Aorta (tissue), 5 donors: ENCODE measurements at regions not wholly inside any gene's neighbourhood (a gene's known extent, or its start where the extent isn't known, plus 50 kb on each side); places are given as distances from the start of the nearest gene placed in this dataset.

Experiments
- ATAC-seq: fragments of 200-7000 bp; cut with Tn5 transposase; one replicate; pipeline ENCODE4 v1.9.1; 2022; ENCODE audit warnings: moderate library complexity; ENCODE audit not compliant: low FRiP score
- DNase-seq, 2 donors: peaks; one replicate each; pipeline ENCODE4 v3.0.0-alpha.2; 2020
- H3K27ac ChIP-seq, 2 donors: one replicate each; pipeline ENCODE4 v1.5.1; 2013; ENCODE audit warnings: low read length in 2 of 2, mild to moderate bottlenecking in 2 of 2, moderate library complexity in 2 of 2, control low read depth in 1 of 2, inconsistent platforms in 1 of 2, low read depth in 1 of 2
- H3K27me3 ChIP-seq, 2 donors: one replicate each; pipeline ENCODE4 v1.6.1; 2013; ENCODE audit warnings: control low read depth in 1 of 2, low read length in 1 of 2, mild to moderate bottlenecking in 1 of 2, moderate library complexity in 1 of 2; ENCODE audit not compliant: insufficient read depth in 2 of 2, control insufficient read depth in 1 of 2
- H3K36me3 ChIP-seq, 2 donors: one replicate each; pipeline ENCODE4 v1.6.1; 2013; ENCODE audit warnings: control low read depth in 1 of 2, low read length in 1 of 2, mild to moderate bottlenecking in 1 of 2; ENCODE audit not compliant: insufficient read depth in 2 of 2, control insufficient read depth in 1 of 2
- H3K4me1 ChIP-seq, 2 donors: one replicate each; pipeline ENCODE4 v1.6.1; 2013; ENCODE audit warnings: low read length in 2 of 2, control low read depth in 1 of 2, mild to moderate bottlenecking in 1 of 2, moderate library complexity in 1 of 2; ENCODE audit not compliant: insufficient read depth in 2 of 2, control insufficient read depth in 1 of 2
- H3K4me3 ChIP-seq, 2 donors: one replicate each; pipeline ENCODE4 v1.5.1; 2013; ENCODE audit warnings: low read length in 2 of 2, control low read depth in 1 of 2, mild to moderate bottlenecking in 1 of 2
- H3K9me3 ChIP-seq: one replicate; pipeline ENCODE4 v1.6.1; 2013; ENCODE audit warnings: mild to moderate bottlenecking, low read length; ENCODE audit not compliant: control insufficient read depth
- WGBS, 2 donors: extraction: QIAGEN DNeasy Blood & Tissue Kit; methylation state at CpG; one replicate each; pipeline ENCODE4 v1.1.7; 2013; 5-methylcytosine and 5-hydroxymethylcytosine counted together
- intact Hi-C, 2 donors: fragments of 100-400 bp; cut with DNase I; formaldehyde crosslinking; loops; one replicate each; pipeline versions ENCODE4 v1.14.2 to v1.15.0; 2022
- donor health status: healthy with polysubstance abuse.
- donor health status: Bipolar disorder and iron deficiency.
- donor health status: DM: no; HTN: no; CAD: no.
- donor health status: DM: no; HTN: no; CAD: no.
- donor health status: DM: yes; HTN: yes; CAD: no.

DNA sequence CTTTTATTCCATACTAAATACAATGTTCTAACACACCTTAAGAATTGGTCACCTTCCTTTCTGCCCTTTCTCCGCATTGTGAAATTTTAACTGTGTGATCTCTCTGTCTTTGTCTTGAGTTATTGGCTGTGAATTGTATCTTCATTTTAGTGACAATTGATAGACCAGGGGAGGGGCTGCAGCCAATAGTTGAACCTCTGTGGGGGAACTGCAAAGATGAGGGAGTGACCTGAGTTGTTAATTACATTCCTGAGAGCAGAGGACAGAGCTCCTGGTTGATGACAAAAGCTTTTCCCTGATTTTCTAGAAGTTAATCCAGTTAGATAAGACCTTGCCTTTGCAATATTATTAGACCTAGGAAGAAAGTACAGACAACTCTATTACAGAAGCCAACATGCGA is 1535.7 kb downstream of the BRINP3 start:
- Histone ChIP-seq H3K4me1 (no peaks in the 10 kb centered on the region), H3K9me3 (no peaks in the 10 kb centered on the region), H3K27me3 (no peaks in the 10 kb centered on the region), H3K27ac (no peak overlapping the region), H3K36me3 (no peaks in the 10 kb centered on the region), H3K4me3 (no peak overlapping the region)
- intact Hi-C loops: no loop called here
- 72 to 76% methylated on average over 2 of the region's 2 CpGs for WGBS, 2 donors
- ATAC-seq (no peak), DNase-seq (no peak)

DNA sequence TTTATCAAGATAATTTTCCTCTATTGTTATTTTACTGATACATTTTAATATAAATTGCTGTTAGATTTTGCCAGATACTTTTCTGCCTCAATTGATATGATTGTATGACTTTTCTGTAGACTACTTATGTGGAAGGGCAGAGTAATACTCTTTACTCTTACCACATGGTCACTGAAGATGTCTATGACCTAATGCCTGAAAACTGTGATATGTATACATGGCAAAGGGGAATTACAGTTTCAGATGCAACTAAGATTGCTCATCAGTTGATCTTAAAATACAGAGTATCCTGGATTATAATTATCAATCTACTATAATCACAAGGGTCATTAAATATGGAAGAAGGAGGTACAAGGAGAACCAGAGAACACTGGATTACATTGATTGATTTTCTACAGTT is 1528.0 kb downstream of the BRINP3 start:
- Histone ChIP-seq H3K9me3 (peaks cover 2% of the 10 kb centered on the region), H3K4me3 (no peak overlapping the region), H3K36me3 (no peaks in the 10 kb centered on the region), H3K4me1 (no peaks in the 10 kb centered on the region), H3K27ac (no peak overlapping the region), H3K27me3 (no peaks in the 10 kb centered on the region)
- ATAC-seq (no peak), DNase-seq (no peak)
- intact Hi-C loops: no loop called here

DNA sequence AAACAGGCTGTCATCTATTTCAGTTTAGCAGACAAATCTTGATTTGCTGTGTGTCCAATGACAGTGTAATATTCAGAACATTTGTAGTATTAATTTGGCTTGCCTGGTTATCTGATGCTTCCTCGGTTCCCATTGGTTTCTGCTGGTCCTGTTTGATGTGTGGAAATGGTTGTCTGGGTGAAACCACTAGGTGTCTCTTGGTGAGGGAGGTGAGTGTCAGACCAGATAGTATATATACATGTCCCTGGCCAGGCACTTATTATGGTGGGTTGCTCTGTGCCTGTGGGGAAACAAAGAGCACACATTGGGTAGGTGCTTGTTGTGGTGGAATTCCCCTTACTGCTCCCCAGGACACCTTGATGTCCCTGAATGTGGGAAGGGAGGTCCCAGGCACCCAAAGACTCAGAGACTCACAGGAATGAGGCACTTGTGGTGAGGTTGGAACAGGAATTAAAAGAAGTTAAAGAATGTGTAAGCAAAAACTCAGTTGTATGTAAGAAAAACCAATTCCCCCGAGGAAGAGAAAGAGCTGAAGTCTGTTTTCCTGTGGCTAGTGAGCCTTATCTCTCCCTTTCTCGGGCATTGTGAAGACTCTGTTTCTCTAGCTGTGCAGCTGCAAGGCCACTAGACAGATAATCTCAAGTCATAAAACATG is 1519.1 kb downstream of the BRINP3 start:
- 30 to 31% methylated on average over 3 of the region's 3 CpGs for WGBS, 2 donors
- no peak overlapping the region for H3K27ac ChIP-seq
- no peak for ATAC-seq
- H3K4me1 ChIP-seq: no peaks in the 10 kb centered on the region
- H3K27me3 ChIP-seq: no peaks in the 10 kb centered on the region
- H3K4me3 ChIP-seq: no peak overlapping the region
- no peaks in the 10 kb centered on the region for H3K36me3 ChIP-seq
- intact Hi-C loops: no loop called here
- no peak for DNase-seq
- H3K9me3 ChIP-seq: no peaks in the 10 kb centered on the region

DNA sequence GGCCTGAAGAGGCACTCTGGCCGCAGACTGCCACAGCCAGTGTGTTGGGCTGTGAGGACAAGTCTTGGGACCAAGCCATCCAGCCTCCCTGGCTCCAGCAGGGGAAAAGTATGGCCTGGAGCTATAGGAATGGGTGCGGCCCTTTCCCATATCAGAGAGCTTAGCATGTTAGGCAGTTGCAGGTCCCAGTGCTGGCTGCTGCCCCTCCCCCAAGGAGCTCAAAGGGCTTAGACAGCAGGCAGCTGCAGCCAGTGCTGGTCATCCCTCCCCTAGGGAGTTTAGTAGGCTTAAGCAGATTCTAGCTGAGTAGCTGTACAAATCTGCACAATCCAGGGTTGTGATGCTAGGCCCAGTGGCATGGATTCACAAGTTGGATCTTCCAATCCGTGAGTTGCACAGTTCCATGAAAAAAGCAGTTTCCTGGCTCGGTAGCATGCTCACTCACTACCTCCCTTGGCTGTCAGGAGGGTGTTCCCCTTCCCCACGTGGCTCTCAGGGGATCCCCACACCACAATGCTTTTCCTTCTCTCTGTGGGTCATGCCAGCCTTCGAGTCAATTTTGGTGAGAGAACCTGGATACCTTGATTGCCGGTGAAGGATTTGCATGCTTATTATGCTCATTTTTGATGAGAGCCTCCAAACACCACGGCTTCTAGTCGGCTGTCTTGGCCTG is 1490.8 kb downstream of the BRINP3 start:
- Histone ChIP-seq H3K27me3 (no peaks in the 10 kb centered on the region), H3K4me1 (no peaks in the 10 kb centered on the region), H3K4me3 (no peak overlapping the region), H3K36me3 (no peaks in the 10 kb centered on the region), H3K27ac (no peak overlapping the region), H3K9me3 (no peaks in the 10 kb centered on the region)
- ATAC-seq (no peak), DNase-seq (no peak)
- whole genome bisulfite sequencing, 2 donors: 62 to 70% methylated on average over 9 of the region's 9 CpGs
- intact Hi-C loops: no loop called here

DNA sequence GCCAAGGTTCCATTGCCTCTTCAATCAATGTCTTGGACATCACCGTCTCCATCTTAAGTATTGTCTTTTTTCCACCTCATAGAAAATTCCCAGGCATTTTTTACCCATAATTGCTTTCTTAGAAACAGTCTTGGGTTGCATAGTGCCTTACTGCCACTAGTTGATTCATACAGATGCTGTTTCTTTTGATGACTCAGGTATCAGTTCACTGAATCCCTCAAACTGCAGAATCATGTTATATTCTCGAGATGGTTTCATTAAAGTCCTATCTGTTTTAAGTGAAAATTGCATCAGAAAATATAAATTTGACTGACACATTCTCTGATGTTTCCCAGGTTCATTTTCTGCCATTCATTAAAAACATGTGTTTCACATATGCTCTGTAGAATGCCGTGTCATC is 1489.1 kb downstream of the BRINP3 start:
- 49 to 54% methylated on average over 3 of the region's 3 CpGs for WGBS, 2 donors
- H3K27me3 ChIP-seq: no peaks in the 10 kb centered on the region
- no peak overlapping the region for H3K4me3 ChIP-seq
- no peaks in the 10 kb centered on the region for H3K9me3 ChIP-seq
- no peaks in the 10 kb centered on the region for H3K4me1 ChIP-seq
- H3K27ac ChIP-seq: no peak overlapping the region
- no peaks in the 10 kb centered on the region for H3K36me3 ChIP-seq
- ATAC-seq (no peak), DNase-seq (no peak)
- intact Hi-C loops: no loop called here

DNA sequence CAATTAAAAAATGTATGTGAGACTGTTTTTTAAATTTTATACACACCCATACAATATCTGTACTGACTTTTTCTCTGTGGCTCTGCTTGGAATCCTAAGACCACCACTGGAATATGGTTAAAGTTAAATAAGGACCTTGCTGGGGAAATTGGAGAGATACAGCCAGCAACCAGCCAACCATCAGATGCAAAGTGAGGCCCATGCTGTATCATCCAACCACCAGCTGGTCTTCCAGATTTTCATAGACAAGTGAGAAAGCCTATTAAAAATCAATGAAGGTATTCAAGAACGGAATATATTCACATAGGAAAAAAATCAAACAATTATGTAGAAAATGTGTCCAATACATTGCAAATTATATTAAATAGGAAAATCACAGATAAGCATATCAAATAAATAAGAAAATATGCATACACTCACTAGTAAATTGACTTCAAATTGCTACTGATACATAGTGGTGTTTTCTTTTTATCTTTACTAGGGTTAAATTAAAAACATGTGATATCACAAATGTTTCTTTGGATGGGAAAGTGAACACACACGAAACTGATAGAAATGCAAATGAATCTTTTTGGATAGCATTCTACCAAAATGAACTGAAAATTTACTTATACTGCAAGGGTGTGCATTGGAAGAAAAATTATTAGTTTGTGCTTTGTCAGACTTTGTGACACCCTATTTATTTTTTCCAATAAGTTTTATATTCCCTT is 1486.3 kb downstream of the BRINP3 start:
- WGBS, 2 donors: 75 to 78% methylated on average over 2 of the region's 2 CpGs
- intact Hi-C loops: no loop called here
- DNase-seq: no peak
- H3K9me3 ChIP-seq: no peaks in the 10 kb centered on the region
- H3K4me3 ChIP-seq: no peak overlapping the region
- no peak overlapping the region for H3K27ac ChIP-seq
- no peaks in the 10 kb centered on the region for H3K36me3 ChIP-seq
- no peak for ATAC-seq
- no peaks in the 10 kb centered on the region for H3K27me3 ChIP-seq
- H3K4me1 ChIP-seq: no peaks in the 10 kb centered on the region

DNA sequence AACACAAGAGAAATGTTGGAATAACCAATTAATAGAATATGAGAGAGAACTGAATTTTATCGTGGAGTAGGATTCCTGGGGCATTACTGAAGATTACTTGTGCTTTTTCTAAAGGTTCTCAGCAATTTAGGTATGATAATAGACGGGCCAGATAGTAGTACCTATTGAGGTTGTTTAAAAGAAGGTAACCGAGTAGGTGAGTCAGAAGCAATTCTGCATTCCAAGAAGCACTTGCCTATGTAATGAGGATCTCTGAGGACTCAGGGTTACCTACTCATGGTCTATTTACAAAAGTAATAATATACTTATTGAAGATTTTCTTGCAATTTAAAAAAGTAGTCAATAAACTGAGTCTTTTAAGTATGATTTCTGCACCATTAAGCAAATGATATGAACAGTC is 1469.8 kb downstream of the BRINP3 start:
- H3K27ac ChIP-seq: no peak overlapping the region
- 59 to 67% methylated on average over 3 of the region's 3 CpGs for WGBS, 2 donors
- no peaks in the 10 kb centered on the region for H3K4me1 ChIP-seq
- DNase-seq: no peak
- H3K4me3 ChIP-seq: no peak overlapping the region
- H3K9me3 ChIP-seq: no peaks in the 10 kb centered on the region
- no peak for ATAC-seq
- no peaks in the 10 kb centered on the region for H3K36me3 ChIP-seq
- intact Hi-C loops: no loop called here
- no peaks in the 10 kb centered on the region for H3K27me3 ChIP-seq

DNA sequence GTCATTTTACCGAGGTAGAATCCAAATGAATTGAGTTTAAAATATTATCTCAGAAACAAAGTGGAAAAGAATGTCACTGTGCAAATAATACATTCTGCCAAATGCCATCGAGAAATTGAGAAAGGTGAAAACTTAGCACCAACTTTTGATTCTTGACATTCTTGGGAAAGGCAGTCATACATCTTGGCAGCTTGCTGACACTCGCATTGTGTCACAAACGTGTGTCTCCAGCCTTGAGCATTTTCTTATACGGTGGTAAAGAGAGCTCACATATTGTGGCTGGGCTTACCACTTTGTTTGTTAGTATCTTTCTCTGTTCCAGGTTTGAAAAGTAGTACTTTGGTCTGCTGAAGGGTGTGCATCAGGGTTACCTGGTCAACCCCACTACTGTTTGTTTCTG is 1456.1 kb downstream of the BRINP3 start:
- Histone ChIP-seq H3K27ac (no peak overlapping the region), H3K9me3 (no peaks in the 10 kb centered on the region), H3K4me3 (no peak overlapping the region), H3K36me3 (no peaks in the 10 kb centered on the region), H3K4me1 (no peaks in the 10 kb centered on the region), H3K27me3 (no peaks in the 10 kb centered on the region)
- ATAC-seq: no peak
- 25 to 41% methylated on average over 5 of the region's 5 CpGs for WGBS, 2 donors
- no peak for DNase-seq
- intact Hi-C loops: no loop called here

DNA sequence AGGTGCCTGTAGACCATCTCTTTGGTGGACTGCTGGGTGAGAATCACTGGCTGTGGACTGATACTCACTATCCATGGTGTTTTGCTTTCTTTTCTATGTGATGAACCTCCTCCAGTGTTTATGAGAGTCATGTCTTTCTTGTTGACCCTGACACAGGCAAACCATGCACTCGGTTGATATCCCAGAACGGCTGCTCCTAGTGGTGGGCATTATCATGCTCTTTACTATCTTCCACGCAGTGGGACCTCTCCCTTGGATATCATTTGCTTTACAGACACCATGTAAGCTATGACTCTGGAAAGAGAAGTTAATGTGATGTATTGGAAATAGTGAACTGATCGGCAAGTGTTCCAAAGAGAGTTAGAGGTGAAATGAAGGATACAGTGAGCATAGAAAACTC is 1455.6 kb downstream of the BRINP3 start:
- Histone ChIP-seq H3K9me3 (no peaks in the 10 kb centered on the region), H3K4me3 (no peak overlapping the region), H3K27ac (no peak overlapping the region), H3K27me3 (no peaks in the 10 kb centered on the region), H3K36me3 (no peaks in the 10 kb centered on the region), H3K4me1 (no peaks in the 10 kb centered on the region)
- WGBS, 2 donors: 88% methylated on average over 4 of the region's 4 CpGs
- no peak for ATAC-seq
- DNase-seq: no peak
- intact Hi-C loops: no loop called here
